Retinal pigment epithelial cell (primary cell): ENCODE measurements at regions not wholly inside any gene's neighbourhood (a gene's known extent, or its start where the extent isn't known, plus 50 kb on each side); places are given as distances from the start of the nearest gene placed in this dataset.

ENCODE experiments used
- DNase-seq: peaks from one replicate; pipeline ENCODE4 v3.0.0-alpha.2; 2010; ENCODE audit warnings: low read depth
- H3K4me3 ChIP-seq: 2 replicates; pipeline ENCODE4 v1.5.1; 2011; ENCODE audit warnings: mild to moderate bottlenecking, low read length, control low read depth, moderate library complexity
- CTCF ChIP-seq: conservative IDR thresholded peaks from 2 replicates; pipeline ENCODE4 v1.5.1; 2011; ENCODE audit warnings: low read depth, low read length, control low read depth, inconsistent platforms

- TF ChIP-seq CTCF = no peak
- no peak for DNase-seq
- H3K4me3 ChIP-seq = no peak overlapping the region
Measured at GRCh38 chr2:226446406-226447001, 353.1 kb downstream of the IRS1 start.

GRCh38 chr2:226445216-226445861, 354.3 kb downstream of the IRS1 start:
- no peak for DNase-seq
- no peak overlapping the region for H3K4me3 ChIP-seq
- no peak for TF ChIP-seq CTCF

- TF ChIP-seq CTCF = no peak
- no peak overlapping the region for H3K4me3 ChIP-seq
- DNase-seq = no peak
Measured at GRCh38 chr2:226443112-226443511, 356.5 kb downstream of the IRS1 start.

- H3K4me3 ChIP-seq = no peak overlapping the region
Measured at GRCh38 chr2:226440127-226440918, 359.3 kb downstream of the IRS1 start.

GRCh38 chr2:226439337-226439736, 360.3 kb downstream of the IRS1 start:
- DNase-seq = no peak
- TF ChIP-seq CTCF = no peak
- no peak overlapping the region for H3K4me3 ChIP-seq

More at GRCh38 chr2:226440127-226440918, 359.3 kb downstream of the IRS1 start:
- no peak for DNase-seq
- TF ChIP-seq CTCF = no peak

- no peak for DNase-seq
- no peak for TF ChIP-seq CTCF
- no peak overlapping the region for H3K4me3 ChIP-seq
Measured at GRCh38 chr2:226435146-226435545, 364.5 kb downstream of the IRS1 start.
